ENCODE measurements at regions not wholly inside any gene's neighbourhood (a gene's known extent, or its start where the extent isn't known, plus 50 kb on each side); places are given as distances from the start of the nearest gene placed in this dataset.

GRCh38 chr3:147760085-147760484, 350.9 kb downstream of the ZIC1 start:
- TF ChIP-seq POLR2AphosphoS5 (IDR thresholded peaks at IDR 0.05; ENCODE audit: low read depth, low read length) (no peak), POLR2A (IDR thresholded peaks at IDR 0.05; ENCODE audit: low read depth, low read length) (no peak), TAF1 (IDR thresholded peaks at IDR 0.05; ENCODE audit: borderline replicate concordance, low read depth, low read length) (no peak)
